ENCODE measurements at regions not wholly inside any gene's neighbourhood (a gene's known extent, or its start where the extent isn't known, plus 50 kb on each side); places are given as distances from the start of the nearest gene placed in this dataset.

GRCh38 chr4:125400756-125401155 lies 86.0 kb downstream of the FAT4 start:
- no peak for DNase-seq (ENCODE audit: low spot score)
- peaks cover 23% of the 10 kb centered on the region for H3K4me1 Mint-ChIP-seq (ENCODE audit: unreplicated experiment)
- H3K36me3 Mint-ChIP-seq (ENCODE audit: low read depth, unreplicated experiment) = peaks cover 3% of the 10 kb centered on the region
- H3K4me3 Mint-ChIP-seq (ENCODE audit: unreplicated experiment) = no peak overlapping the region
- H3K27me3 Mint-ChIP-seq (ENCODE audit: unreplicated experiment) = no peaks in the 10 kb centered on the region
- TF ChIP-seq CTCF (IDR thresholded peaks at IDR 0.05; ENCODE audit: unreplicated experiment) = no peak
- H3K9me3 Mint-ChIP-seq (ENCODE audit: unreplicated experiment) = no peaks in the 10 kb centered on the region
- H3K27ac Mint-ChIP-seq (ENCODE audit: unreplicated experiment) = no peak overlapping the region

- H3K36me3 Mint-ChIP-seq (ENCODE audit: low read depth, unreplicated experiment) = peaks cover 3% of the 10 kb centered on the region
- TF ChIP-seq CTCF (IDR thresholded peaks at IDR 0.05; ENCODE audit: unreplicated experiment) = no peak
- no peak for DNase-seq (ENCODE audit: low spot score)
- H3K27me3 Mint-ChIP-seq (ENCODE audit: unreplicated experiment) = no peaks in the 10 kb centered on the region
- H3K27ac Mint-ChIP-seq (ENCODE audit: unreplicated experiment) = no peak overlapping the region
- H3K4me3 Mint-ChIP-seq (ENCODE audit: unreplicated experiment) = no peak overlapping the region
- peaks cover 20% of the 10 kb centered on the region for H3K4me1 Mint-ChIP-seq (ENCODE audit: unreplicated experiment)
- no peaks in the 10 kb centered on the region for H3K9me3 Mint-ChIP-seq (ENCODE audit: unreplicated experiment)
Observed at GRCh38 chr4:125401784-125402183, 87.0 kb downstream of the FAT4 start.

GRCh38 chr4:125420526-125420925 lies 105.8 kb downstream of the FAT4 start:
- Mint-ChIP-seq H3K4me1 (ENCODE audit: unreplicated experiment) (no peaks in the 10 kb centered on the region), H3K27ac (ENCODE audit: unreplicated experiment) (no peak overlapping the region), H3K36me3 (ENCODE audit: low read depth, unreplicated experiment) (peaks cover 43% of the 10 kb centered on the region), H3K27me3 (ENCODE audit: unreplicated experiment) (peaks cover 11% of the 10 kb centered on the region), H3K9me3 (ENCODE audit: unreplicated experiment) (no peaks in the 10 kb centered on the region), H3K4me3 (ENCODE audit: unreplicated experiment) (no peak overlapping the region)
- TF ChIP-seq CTCF (IDR thresholded peaks at IDR 0.05; ENCODE audit: unreplicated experiment) = no peak
- no peak for DNase-seq (ENCODE audit: low spot score)

GRCh38 chr4:125421547-125421946 lies 106.8 kb downstream of the FAT4 start:
- Mint-ChIP-seq H3K4me3 (ENCODE audit: unreplicated experiment) (no peak overlapping the region), H3K27ac (ENCODE audit: unreplicated experiment) (no peak overlapping the region)
- DNase-seq (ENCODE audit: low spot score) = no peak

GRCh38 chr4:125423124-125423523 lies 108.4 kb downstream of the FAT4 start:
- peak overlapping the region; percentile 85 for H3K4me3 Mint-ChIP-seq (ENCODE audit: unreplicated experiment)

More at GRCh38 chr4:125421547-125421946, 106.8 kb downstream of the FAT4 start:
- TF ChIP-seq CTCF (IDR thresholded peaks at IDR 0.05; ENCODE audit: unreplicated experiment) = no peak
- Mint-ChIP-seq H3K36me3 (ENCODE audit: low read depth, unreplicated experiment) (peaks cover 34% of the 10 kb centered on the region), H3K4me1 (ENCODE audit: unreplicated experiment) (no peaks in the 10 kb centered on the region), H3K27me3 (ENCODE audit: unreplicated experiment) (peaks cover 11% of the 10 kb centered on the region), H3K9me3 (ENCODE audit: unreplicated experiment) (no peaks in the 10 kb centered on the region)

More at GRCh38 chr4:125423124-125423523, 108.4 kb downstream of the FAT4 start:
- no peak for TF ChIP-seq CTCF (IDR thresholded peaks at IDR 0.05; ENCODE audit: unreplicated experiment)
- Mint-ChIP-seq H3K4me1 (ENCODE audit: unreplicated experiment) (no peaks in the 10 kb centered on the region), H3K9me3 (ENCODE audit: unreplicated experiment) (no peaks in the 10 kb centered on the region), H3K27me3 (ENCODE audit: unreplicated experiment) (peaks cover 9% of the 10 kb centered on the region), H3K27ac (ENCODE audit: unreplicated experiment) (no peak overlapping the region), H3K36me3 (ENCODE audit: low read depth, unreplicated experiment) (peaks cover 34% of the 10 kb centered on the region)
- no peak for DNase-seq (ENCODE audit: low spot score)
